ENCODE measurements at regions not wholly inside any gene's neighbourhood (a gene's known extent, or its start where the extent isn't known, plus 50 kb on each side); places are given as distances from the start of the nearest gene placed in this dataset.
A peak's percentile ranks its signal among the peaks of the same experiment; 100 is the strongest.
"Not testable (repeated sequence)": the region's sequence is repeated elsewhere in the genome, so short reads cannot be mapped to it uniquely, and the experiment has no call there.

DNA sequence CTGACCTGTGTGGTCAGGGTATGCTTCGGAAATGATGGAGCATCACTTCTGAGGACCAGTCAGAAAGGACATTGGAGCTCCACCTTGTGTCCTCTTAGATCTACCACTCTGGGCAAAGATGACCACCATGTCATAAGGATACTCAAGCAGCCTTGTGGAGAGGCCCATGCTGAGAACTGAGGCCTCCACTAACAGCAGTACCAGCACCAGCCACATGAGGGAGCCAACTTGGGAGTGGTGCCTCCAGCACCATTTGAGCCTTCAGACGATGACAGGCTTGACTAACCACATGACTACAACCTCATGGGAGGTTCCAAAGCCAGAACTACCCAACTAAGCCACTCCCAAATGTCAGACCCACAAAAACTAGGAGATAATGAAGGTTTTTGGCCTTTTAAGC lies 116.0 kb downstream of the NPTX2 start:
- H3K4me3 Mint-ChIP-seq, result no peak overlapping the region
- no peaks in the 10 kb centered on the region for H3K9me3 Mint-ChIP-seq
- peak; percentile 17 for DNase-seq
- no peaks in the 10 kb centered on the region for H3K4me1 Mint-ChIP-seq (ENCODE audit: low read depth)
- H3K27ac Mint-ChIP-seq, result no peak overlapping the region
- peaks cover 12% of the 10 kb centered on the region for H3K27me3 Mint-ChIP-seq (ENCODE audit: insufficient read depth)
- H3K36me3 Mint-ChIP-seq (ENCODE audit: low read depth), result no peaks in the 10 kb centered on the region
- TF ChIP-seq, protein P1, sequence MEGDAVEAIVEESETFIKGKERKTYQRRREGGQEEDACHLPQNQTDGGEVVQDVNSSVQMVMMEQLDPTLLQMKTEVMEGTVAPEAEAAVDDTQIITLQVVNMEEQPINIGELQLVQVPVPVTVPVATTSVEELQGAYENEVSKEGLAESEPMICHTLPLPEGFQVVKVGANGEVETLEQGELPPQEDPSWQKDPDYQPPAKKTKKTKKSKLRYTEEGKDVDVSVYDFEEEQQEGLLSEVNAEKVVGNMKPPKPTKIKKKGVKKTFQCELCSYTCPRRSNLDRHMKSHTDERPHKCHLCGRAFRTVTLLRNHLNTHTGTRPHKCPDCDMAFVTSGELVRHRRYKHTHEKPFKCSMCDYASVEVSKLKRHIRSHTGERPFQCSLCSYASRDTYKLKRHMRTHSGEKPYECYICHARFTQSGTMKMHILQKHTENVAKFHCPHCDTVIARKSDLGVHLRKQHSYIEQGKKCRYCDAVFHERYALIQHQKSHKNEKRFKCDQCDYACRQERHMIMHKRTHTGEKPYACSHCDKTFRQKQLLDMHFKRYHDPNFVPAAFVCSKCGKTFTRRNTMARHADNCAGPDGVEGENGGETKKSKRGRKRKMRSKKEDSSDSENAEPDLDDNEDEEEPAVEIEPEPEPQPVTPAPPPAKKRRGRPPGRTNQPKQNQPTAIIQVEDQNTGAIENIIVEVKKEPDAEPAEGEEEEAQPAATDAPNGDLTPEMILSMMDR (IDR thresholded peaks at IDR 0.05), result peak; percentile 77

DNA sequence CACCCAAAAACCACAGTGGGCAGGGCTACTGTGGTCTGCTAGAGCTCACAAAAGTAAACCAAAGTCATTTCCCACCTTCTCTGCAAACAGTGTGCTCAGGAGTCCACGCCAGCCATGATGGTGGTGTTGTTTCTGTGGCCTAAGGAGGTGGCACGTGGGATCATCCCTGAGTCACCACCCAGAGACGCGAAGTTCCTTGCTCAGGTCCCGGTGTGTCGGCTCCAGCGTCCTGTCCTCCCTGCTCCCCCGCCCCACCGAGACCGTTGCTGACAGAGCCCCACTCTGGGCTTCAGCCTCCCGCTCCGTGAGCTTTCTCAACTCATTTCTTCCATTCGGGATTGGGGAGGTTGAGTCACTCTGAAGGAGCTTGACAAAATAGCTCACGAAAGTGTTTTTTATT lies 118.7 kb downstream of the NPTX2 start:
- Mint-ChIP-seq H3K4me3 (no peak overlapping the region), H3K4me1 (ENCODE audit: low read depth) (no peaks in the 10 kb centered on the region), H3K9me3 (no peaks in the 10 kb centered on the region), H3K27me3 (ENCODE audit: insufficient read depth) (peaks cover 8% of the 10 kb centered on the region; the same call in 1 of the 2 replicates), H3K36me3 (ENCODE audit: low read depth) (no peaks in the 10 kb centered on the region), H3K27ac (no peak overlapping the region)
- DNase-seq, result no peak
- TF ChIP-seq, protein P1 (IDR thresholded peaks at IDR 0.05), result no peak

DNA sequence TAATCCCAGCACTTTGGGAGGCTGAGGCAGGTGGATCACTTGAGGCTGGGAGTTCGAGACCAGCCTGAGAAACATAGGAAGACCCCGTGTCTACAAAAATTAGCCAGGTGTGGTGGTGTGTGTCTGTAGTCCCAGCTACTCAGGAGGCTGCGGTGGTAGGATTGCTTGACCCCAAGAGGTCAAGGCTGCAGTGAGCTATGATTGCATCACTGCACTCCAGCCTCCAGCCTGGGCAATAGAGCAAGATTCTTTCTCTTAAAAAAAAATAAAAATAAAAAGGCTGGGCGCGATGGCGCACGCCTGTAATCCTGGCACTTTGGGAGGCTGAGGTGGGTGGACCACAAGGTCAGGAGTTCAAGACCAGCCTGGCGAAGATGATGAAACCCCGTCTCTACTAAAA lies 119.4 kb downstream of the NPTX2 start:
- DNase-seq; H3K4me1 Mint-ChIP-seq (ENCODE audit: low read depth); H3K4me3 Mint-ChIP-seq; H3K36me3 Mint-ChIP-seq (ENCODE audit: low read depth); H3K27ac Mint-ChIP-seq; H3K9me3 Mint-ChIP-seq: not testable (repeated sequence)
- H3K27me3 Mint-ChIP-seq (ENCODE audit: insufficient read depth), result peaks cover 12% of the 10 kb centered on the region; the same call in 1 of the 2 replicates

DNA sequence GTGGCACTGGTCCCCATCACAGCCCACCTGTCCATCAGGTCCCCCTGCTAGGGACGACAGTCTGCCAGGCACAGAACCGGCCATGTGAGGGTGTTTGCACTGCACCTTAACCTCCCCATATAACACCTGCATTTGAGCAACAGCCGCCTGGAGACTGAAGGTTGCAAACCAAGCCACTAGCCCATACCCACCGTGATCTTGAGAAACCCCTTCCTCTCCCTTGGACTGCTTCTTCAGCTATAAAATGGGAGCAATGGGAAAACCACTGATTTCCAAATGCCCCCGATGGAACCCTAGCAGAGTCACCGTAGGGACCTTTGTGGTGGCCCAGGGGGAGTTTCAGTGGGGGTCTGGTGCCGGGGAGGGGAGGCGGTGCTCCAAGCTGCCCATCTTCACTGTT lies 120.1 kb downstream of the NPTX2 start:
- H3K4me3 Mint-ChIP-seq, result no peak overlapping the region
- no peak for DNase-seq
- H3K4me1 Mint-ChIP-seq (ENCODE audit: low read depth), result no peaks in the 10 kb centered on the region
- no peaks in the 10 kb centered on the region for H3K9me3 Mint-ChIP-seq
- no peak overlapping the region for H3K27ac Mint-ChIP-seq
- peaks cover 19% of the 10 kb centered on the region; the same call in 1 of the 2 replicates for H3K27me3 Mint-ChIP-seq (ENCODE audit: insufficient read depth)
- H3K36me3 Mint-ChIP-seq (ENCODE audit: low read depth), result no peaks in the 10 kb centered on the region
- TF ChIP-seq, protein P1 (IDR thresholded peaks at IDR 0.05), result no peak

DNA sequence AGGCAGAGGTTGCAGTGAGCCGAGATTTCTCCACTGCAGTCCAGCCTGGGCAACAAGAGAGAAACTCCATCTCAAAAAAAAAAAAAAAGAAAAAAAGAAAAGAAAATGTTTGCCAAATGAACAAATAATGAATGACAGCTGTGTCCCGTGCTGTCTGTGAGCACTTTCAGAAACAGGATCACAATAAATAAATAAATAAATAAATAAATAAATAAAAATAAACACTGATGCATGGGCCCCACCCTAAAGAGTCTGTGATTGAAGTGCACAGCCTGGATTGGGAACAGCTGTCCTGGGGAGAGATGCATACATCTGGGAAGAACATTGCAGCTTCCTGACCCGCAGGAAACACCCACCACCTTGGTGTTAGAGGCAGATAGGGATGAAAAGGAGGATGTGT lies 123.6 kb downstream of the NPTX2 start:
- Mint-ChIP-seq H3K27me3 (ENCODE audit: insufficient read depth) (peaks cover 25% of the 10 kb centered on the region; the same call in 1 of the 2 replicates), H3K4me3 (no peak overlapping the region), H3K27ac (no peak overlapping the region), H3K36me3 (ENCODE audit: low read depth) (no peaks in the 10 kb centered on the region), H3K4me1 (ENCODE audit: low read depth) (no peaks in the 10 kb centered on the region), H3K9me3 (no peaks in the 10 kb centered on the region)
- no peak for DNase-seq
- TF ChIP-seq, protein P1 (IDR thresholded peaks at IDR 0.05), result no peak

DNA sequence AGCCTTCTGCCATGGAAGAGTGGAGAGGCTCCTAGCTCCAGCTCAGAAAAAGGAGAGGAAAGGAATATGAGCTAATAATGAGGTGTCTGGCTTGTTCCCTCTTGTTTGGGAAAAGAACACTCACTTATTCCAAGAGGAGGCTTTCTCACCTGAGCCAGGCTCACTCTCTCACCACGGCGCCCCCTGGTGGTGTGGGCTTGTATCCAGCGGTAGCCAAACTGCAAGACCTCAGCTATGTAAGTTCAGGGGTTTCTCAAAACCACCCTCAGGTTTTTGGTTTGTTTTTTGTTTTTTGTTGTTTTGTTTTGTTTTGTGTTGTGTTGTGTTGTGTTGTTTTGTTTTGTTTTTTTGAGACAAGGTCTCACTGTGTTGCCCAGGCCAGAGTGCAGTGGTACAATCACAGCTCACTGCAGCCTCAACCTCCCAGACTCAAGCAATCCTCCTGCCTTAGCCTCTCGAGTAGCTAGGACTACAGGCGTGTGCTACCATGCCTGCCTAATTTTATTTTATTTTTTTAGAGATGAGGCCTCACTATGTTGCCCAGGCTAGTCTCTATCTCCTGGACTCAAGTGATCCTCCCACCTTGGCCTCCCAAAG lies 124.0 kb downstream of the TMEM130 start:
- Mint-ChIP-seq H3K27ac (no peak overlapping the region), H3K4me3 (no peak overlapping the region), H3K4me1 (ENCODE audit: low read depth) (no peaks in the 10 kb centered on the region), H3K9me3 (no peaks in the 10 kb centered on the region), H3K36me3 (ENCODE audit: low read depth) (no peaks in the 10 kb centered on the region), H3K27me3 (ENCODE audit: insufficient read depth) (peaks cover 29% of the 10 kb centered on the region; the same call in 1 of the 2 replicates)
- TF ChIP-seq, protein P1 (IDR thresholded peaks at IDR 0.05), result peak; percentile 95
- peak; percentile 28 for DNase-seq
